ENCODE measurements at regions not wholly inside any gene's neighbourhood (a gene's known extent, or its start where the extent isn't known, plus 50 kb on each side); places are given as distances from the start of the nearest gene placed in this dataset.

DNA sequence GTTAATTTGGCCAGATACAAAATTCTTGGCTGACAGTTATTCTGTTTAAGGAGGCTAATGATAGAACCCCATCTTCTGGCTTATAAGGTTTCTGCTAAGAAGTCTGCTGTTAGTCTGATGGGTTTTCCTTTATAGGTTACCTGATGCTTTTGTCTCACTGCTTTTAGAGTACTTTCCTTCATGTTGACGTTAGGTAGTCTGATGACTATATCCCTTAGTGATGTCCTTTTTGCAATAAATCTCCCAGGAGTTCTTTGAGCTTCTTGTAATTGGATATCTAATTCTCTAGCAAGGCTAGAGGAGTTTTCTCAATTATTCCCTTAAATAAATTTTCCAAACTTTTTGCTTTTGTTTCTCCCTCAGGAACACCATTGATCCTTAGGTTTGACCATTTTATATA is 114.1 kb upstream of the CDIN1 start:
- DNase-seq (ENCODE audit: low spot score in 2 of 2) (no peak), FAIRE-seq (no peak)

DNA sequence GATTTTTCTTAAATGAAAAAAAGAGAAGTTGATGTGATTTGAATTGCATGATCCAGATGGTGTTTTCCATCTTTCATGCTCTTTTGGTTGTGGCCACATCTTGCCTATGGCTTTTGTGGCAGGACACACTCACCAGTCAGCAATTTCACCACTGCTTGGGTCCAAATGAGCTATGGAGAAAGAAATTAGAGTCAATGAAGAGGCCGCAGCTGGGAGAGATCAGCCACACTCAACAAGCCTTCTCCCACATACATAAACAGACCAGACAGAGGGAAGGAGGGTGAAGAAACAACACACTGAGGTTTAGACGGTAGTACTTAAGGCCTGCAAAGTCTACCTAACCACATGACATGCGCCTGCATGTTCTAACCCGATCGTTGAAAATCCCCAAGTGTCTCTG is 110.7 kb upstream of the CDIN1 start:
- FAIRE-seq (no peak), DNase-seq (ENCODE audit: low spot score in 2 of 2) (no peak)

DNA sequence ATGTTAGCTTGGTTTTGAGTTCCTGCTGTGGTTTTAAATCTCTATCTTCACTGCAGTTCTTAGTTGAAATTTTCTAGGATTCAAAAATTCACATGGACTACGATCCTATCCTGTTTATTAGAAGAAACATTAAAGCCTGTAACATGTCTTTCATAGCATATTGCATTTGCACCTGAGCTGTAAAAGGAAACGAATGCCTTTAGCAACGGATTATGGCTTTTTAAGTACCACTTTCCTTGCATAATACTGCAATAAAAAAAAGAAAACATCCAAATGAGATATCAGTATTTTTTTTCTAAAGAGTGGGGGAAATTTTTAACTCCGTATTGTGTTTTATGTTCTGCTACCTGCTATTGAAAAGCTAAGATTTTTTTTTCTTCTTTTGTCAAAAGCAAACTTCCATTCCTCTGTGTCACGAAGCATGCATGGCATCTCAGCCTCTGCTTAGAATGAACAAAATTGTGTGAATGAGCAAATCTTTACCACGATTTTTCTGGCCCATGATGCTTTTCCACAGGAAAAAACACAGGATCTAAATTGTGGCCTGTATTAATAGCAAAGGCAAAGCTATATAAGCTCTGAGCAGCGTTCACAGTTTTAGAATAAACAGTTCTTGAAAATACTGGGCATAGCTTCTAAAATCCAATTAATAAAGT is 110.0 kb upstream of the CDIN1 start:
- FAIRE-seq (no peak), DNase-seq (ENCODE audit: low spot score in 2 of 2) (no peak)

DNA sequence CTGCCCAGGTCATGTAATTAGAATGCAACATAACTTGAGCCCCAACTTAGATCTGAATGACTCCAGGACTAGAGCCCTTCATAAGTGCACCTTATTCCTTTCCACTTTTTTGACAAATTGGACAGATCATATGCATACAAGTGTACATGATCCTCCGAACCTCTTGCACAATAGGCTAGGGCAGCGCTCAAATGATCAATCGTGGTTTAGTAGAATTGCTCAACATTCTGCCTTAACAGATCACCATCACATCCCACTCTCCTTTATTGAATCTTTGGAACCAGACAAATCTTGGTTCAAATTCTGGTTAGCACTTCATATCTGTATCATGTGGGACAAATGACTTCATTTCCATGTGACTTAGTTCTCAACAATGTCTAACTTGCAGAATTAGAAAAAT is 106.8 kb upstream of the CDIN1 start:
- no peak for FAIRE-seq
- no peak for DNase-seq (ENCODE audit: low spot score in 2 of 2)

DNA sequence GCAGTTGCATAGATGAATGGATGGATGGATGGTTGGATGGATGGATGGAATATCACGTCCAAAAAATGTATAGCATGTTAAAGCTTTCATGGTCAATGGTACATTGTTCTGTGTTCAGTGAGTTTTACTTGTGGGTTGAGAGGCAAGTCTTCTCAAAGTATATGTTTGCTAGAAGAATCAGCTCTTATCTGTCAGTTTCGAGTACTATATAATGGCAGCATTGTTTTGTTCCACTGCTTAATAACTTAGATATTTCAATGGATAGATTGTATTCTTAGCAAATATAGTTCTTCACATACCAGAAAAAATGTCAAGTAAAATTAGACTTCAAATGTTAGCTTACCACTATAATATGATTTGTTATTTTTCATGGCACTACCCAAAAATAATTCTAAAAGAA is 100.9 kb upstream of the CDIN1 start:
- FAIRE-seq (no peak), DNase-seq (ENCODE audit: low spot score in 2 of 2) (no peak)

DNA sequence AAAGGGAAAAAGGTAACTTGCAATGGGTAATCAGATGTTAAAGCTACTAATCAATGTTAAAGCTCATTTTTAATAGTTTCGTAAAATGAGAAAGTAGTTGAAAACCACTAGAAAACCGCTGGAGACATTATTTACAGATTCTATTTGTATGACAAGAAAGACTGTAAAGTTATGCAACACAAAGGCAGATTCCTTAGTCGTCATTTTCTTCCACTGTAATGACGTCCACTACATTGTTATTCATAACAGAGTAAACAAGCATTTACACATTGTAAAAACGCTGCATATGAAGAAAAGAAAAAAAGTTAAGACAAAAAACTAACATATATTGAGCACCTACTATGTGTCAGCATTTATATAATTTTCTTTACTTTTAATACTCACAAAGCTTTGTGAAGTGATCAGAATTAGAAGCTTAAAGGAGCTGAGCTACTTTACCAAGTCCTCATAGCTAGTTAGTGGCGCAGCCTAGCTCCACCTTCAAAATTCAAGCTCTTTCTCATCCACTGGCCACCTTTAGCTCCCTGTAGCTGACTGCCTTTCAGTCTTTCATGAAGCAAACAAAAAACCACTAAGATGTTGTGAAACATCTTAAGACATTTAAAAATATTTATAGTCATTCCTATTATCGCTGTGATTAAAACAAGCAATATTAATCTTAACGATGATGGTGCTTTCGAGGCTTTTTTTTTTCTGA is 100.1 kb upstream of the CDIN1 start:
- no peak for FAIRE-seq
- DNase-seq (ENCODE audit: low spot score in 2 of 2), result no peak

DNA sequence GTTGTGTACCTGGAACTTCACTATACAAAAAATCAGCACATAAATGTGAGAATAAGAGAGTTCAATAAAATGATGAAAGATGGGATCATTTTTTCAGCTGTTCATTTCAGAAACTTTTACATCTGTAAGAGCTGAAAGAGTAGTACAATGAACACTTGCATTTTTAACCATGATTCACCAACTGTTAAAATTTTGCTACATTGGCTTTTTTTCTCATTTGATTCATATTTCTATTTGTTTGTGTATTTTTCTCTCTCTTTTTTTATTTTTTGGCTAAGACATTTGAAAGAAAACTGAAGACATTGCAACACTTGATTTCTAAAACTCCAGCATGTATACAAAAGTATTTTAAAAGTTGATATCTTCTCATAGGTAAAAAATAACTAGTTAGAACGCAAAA is 98.3 kb upstream of the CDIN1 start:
- DNase-seq (ENCODE audit: low spot score in 2 of 2) (no peak), FAIRE-seq (no peak)

DNA sequence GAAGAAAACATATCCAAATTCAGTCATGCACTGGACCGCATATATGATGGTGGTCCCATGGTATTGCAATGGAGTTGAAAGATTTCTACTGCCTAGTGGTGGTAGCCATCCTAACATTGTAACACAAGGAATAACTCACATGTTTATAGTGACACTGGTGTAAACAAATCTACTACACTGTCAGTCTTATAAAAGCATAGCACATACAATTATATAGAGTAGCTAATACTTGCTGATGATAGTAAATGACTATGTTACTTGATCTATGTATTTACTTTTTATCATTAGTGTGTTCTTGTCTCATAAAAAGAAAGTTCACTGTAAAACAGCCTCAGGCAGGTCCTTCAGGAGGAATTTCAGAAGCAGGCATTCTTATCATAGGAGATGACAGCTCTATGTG is 96.0 kb upstream of the CDIN1 start:
- no peak for FAIRE-seq

DNA sequence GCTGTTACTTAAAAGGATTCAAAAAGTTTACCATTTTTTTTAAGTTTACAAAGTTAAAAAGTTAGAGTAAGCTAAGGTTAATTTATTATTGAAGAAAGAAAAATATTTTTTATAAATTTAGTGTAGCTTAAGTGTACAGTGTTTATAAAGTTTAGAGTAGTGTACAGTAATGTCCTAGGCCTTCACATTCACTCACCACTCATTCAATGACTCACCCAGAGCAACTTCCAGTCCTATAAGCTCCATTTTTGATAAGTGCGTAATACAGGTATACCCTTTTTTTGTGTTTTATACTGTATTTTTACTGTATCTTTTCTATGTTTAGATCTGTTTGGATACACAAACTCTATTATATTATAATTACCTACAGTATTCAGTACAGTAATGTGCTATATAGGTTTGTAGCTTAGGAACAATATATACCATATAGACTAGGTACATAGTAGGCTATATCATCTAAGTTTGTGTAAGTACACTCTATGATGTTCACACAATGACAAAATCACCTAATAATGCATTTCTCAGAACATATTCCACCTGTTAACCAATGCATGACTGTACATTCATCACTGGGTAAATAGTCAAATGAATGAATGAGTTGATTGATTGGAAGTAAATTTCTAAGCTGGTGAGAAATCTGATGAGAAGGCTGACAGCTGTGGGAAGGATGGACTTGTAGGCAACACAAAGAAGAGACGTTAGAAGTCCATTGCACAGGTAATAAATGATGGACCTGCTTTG is 95.2 kb upstream of the CDIN1 start:
- DNase-seq (ENCODE audit: low spot score in 2 of 2), result no peak

More for the DNA sequence above, 96.0 kb upstream of the CDIN1 start:
- no peak for DNase-seq (ENCODE audit: low spot score in 2 of 2)

DNA sequence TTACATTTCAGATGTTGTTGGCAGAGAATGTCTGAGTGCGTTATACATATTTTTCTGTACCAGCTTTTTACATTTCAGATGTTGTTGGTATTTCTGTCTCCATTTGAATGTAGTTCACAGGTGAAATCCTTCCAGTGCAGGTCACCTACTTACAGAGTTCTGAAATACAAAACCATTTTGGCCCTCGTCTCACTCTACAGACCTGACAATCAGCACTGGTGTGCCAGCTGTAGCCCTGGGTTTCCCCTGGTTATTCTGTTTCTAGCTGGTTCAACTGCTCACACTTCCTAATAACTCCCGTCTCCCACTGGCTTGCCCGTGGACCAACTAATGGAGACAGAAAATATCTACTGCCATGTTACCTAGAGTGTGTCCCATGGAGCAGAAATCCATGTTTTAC is 87.5 kb upstream of the CDIN1 start:
- DNase-seq (ENCODE audit: low spot score in 2 of 2) (no peak), FAIRE-seq (no peak)

More for the DNA sequence above, 95.2 kb upstream of the CDIN1 start:
- peak; percentile 58 for FAIRE-seq

DNA sequence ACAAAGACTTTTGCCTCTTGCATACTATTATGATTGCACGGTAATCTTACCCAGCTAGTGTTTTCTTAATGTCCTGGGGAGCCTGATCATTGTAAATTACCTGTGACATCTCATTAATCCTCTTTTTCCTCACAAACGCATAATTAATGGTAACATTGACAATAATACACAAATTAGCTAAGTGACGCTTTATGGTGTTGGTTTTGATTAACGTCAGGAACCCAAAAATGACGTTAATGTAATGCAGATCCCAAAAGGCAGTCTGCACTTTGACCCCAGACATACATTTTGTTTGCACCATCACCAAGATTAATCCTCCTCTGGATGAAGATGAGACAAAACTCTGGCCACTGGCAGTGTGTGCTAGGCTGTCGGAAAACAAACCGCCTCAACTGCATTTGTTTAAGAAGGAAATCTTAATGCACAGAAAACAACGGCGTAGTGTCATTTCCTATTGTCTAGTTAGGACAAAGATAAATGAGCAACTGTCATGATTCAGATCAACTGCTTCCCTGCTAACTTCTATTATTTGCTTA is 83.9 kb upstream of the CDIN1 start:
- FAIRE-seq (no peak), DNase-seq (ENCODE audit: low spot score in 2 of 2) (no peak)

DNA sequence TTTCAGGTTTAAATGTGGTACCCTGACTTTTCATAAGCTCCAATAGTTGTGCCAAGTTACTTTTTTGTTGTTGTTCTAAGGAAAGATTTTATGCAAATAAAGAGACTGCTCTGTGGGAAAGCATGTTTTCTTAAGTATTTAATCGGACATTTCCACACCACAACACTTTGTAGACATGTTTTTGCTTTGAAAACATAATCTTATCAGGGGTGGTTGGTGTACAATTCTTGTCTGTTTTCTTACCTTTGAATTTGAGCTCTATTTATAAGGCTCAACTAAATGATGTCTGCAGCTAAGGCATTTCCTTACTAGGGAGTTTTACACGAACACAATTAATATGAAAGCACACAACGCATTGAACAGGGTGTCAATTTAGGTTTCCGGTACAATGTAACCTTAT is 81.5 kb upstream of the CDIN1 start:
- no peak for FAIRE-seq
- DNase-seq (ENCODE audit: low spot score in 2 of 2), result no peak

DNA sequence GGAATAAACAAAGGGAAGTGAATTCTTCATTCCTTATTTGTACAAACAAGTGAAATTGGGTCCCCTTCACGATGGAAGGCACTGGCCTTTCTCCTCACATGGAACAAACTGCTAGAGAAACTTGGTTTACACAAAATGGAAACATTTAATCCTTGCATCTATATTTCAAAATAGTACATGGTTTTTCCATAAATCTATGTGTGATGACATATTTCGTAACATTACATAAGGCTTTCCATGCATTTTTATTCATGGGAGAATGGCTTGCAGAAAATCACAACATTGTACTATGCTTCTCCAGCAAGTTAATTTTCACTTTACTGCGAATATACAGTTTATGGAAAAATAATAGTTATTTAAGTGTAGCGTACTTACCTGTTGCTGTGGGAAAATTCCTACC is 81.0 kb upstream of the CDIN1 start:
- FAIRE-seq, result no peak
- no peak for DNase-seq (ENCODE audit: low spot score in 2 of 2)

DNA sequence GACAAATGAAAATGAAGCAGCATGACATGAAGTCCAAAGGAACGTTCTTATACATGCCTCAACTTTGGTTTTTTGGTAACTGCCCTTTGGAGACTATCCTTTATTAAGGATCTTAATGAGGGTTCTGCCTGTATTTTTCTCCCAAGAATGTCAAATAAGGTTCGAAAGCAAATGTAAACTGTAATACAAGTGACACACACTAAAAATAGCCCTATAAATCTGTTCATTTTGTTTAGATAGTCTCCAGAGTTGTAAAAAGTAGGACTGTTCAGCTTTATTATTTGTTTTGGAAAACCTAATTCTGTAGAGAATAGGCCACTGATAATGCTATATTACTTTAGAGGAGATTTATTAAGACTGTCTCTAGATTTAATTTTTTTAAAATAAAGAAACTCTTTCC is 80.5 kb upstream of the CDIN1 start:
- no peak for DNase-seq (ENCODE audit: low spot score in 2 of 2)
- no peak for FAIRE-seq

DNA sequence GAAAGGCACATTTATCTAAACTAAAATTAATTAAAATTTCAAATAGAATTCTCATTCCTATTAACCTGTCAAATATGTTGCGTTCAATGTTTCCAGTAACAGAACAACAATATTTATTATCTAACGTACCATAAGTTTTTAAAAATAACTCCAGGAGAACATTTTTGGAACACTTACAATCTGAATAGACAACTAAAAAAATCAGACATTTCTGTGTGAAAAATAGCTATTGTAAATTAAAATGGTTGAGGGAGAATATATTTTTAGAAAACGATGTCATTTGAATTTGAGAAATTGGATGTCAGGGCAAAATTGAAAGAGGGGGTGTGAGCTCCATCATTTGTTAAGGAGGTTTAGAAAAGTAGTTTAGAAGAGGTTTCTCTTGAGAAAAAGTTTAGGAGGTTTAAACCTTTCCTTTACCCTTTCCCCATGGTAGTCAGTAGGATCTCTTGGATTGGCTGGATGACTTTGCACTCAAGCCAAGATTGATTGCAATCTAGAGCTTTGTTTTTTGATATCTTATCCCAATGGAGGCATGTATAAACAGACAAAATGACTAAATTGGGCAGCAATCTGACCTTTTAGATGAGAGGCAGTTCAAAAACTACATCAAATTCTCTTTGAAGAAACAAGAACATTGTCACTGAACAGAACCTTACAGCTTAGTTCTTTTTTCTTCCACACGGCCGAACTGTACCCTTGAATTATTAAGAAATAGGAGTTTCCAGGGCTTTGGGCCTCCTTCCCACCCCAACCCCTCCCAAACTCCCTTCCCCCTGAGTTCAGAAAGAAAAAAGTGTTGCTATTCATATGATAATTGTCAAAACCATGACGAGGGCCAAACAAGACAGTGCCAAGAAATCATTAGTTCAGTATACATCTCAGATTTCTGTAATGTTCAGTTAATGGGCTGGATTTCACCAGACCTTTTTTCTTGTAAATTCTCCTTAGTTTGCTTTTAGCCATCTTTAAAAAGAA is 79.7 kb upstream of the CDIN1 start:
- DNase-seq (ENCODE audit: low spot score in 2 of 2) (no peak), FAIRE-seq (no peak)

DNA sequence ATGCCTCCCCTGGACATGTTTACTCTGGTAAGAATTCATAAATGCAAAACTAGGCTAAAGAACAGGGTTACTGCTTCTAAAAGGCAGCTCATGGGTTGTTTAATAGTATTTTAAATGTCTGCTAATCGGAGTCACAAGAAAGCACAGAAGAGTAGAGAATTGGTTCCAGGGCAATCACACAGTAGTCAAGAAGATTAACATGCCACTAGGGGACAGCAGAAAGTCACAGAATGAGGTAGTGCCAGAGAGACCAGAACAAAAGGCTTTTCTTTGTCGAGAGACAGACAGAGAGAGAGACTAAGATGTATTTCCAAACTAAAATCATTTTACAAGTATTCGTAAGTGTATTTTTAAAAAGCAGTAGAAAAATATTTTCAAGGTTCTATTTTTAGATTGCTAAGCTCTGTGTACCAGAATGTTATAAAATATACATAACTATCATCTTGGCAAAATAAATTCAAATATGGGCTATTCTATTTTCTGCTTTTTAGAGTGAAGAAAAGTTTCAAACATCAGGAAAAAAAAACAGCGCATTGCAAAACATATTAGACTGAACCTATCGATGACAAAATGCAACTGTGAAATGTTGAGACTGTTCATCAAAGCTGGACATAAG is 78.3 kb upstream of the CDIN1 start:
- FAIRE-seq (peak; percentile 98), DNase-seq (ENCODE audit: low spot score in 2 of 2) (peak; percentile 17 to 32)

DNA sequence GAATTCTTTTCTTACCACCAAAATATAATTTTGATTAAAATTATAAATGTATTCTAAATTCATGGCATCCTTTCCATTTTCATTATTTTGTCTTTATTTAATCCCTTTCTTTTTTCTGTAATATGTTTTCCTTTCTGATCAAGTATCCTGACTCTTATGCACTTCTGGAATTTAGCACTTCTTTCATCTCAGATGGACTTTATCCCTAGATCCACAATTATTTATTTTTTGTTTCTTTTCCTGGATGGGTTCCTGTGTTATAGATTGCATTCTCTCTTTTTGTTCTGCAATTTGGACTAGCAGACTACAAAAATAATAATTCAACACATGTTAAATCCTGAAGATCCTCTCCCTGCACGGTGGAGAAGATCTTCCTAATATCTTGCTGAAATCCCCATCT is 76.9 kb upstream of the CDIN1 start:
- DNase-seq (ENCODE audit: low spot score in 2 of 2), result no peak
- no peak for FAIRE-seq

DNA sequence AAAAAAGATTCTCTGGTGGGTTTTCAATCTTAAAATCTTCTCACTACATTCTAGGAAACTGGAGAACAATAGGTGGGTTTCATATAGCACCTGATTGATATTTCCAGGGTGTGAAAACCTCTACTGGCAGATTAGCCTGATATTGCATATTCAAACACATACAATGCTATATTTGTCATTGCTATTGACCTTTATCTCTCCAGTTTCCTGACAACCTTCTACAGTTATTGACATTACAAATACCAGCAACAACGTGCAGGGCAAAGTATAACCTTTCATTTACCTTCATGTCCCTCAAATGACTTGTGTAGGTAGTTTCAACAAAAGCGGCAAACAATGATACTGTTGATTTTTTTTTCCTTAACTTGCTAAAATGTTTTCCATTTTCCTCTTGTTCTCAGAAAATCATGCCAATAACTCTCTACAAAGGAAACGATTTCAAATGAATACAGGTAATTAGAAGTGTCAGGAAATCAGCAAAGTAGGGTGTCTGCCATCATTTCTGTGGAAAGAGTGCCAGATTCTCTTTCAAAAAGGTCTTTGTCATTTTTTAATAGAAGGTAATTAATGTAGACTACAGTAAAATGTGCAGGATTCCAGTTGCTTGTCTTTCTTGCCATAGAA is 72.6 kb upstream of the CDIN1 start:
- FAIRE-seq (no peak), DNase-seq (ENCODE audit: low spot score in 2 of 2) (no peak)

DNA sequence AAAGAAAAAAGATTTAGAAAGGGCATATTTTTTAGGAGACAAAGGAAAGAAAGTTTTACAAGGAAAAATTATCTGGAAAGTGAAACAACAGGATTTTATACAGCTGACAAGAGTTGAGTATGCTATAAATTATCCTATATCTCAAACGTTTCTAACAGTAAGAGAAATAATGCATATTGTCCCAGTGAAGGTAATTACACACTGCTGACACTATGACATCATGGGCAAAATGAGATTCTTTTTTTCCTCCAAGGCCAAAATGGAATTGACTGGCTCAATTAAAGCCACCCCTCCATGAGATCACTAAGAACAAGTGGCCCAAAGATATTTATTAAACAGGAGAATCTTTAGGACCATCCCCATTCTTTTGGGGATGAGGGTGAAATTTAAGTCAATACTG is 72.0 kb upstream of the CDIN1 start:
- DNase-seq (ENCODE audit: low spot score in 2 of 2) (no peak), FAIRE-seq (no peak)

DNA sequence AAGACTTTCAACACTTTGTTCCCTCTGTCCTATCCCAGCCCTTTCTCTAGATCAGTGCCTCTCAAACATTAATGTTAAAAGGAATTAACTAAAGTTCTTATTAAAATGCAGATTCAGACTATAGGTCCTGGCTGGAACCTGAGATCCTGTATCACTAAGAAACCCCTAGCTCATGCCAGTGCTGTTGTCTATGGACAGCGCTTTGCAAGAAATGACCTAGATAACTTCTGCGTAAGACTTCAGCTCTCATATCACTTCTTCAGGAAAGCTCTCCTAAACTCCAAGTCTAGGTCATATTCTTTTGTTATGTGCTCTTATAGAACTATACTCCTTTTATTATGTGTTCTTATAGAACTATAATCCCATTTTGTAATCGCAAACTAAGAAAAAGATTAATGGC is 67.8 kb upstream of the CDIN1 start:
- DNase-seq (ENCODE audit: low spot score in 2 of 2) (no peak), FAIRE-seq (no peak)

Measured in frontal cortex (tissue), 3 donors.